ENCODE measurements at regions not wholly inside any gene's neighbourhood (a gene's known extent, or its start where the extent isn't known, plus 50 kb on each side); places are given as distances from the start of the nearest gene placed in this dataset.
"Not testable (repeated sequence)": the region's sequence is repeated elsewhere in the genome, so short reads cannot be mapped to it uniquely, and the experiment has no call there.

GRCh38 chr5:118467103-118467502 lies 521.2 kb downstream of the DTWD2 start:
- CTCF ChIA-PET: no interaction called here

GRCh38 chr5:118466418-118466817 lies 521.9 kb downstream of the DTWD2 start:
- Mint-ChIP-seq H3K9me3 (ENCODE audit: unreplicated experiment) (no peaks in the 10 kb centered on the region), H3K4me3 (ENCODE audit: unreplicated experiment) (no peak overlapping the region), H3K4me1 (ENCODE audit: insufficient read depth, unreplicated experiment) (no peaks in the 10 kb centered on the region), H3K27me3 (ENCODE audit: insufficient read depth, unreplicated experiment) (no peaks in the 10 kb centered on the region), H3K36me3 (ENCODE audit: insufficient read depth, unreplicated experiment) (no peaks in the 10 kb centered on the region), H3K27ac (ENCODE audit: low read depth, unreplicated experiment) (no peak overlapping the region)
- no TSS peak for BruUV-seq (replicated peaks)
- POLR2A ChIA-PET: interaction anchor here (0.6 kb wide), 1 partner anchor 21 kb away, joined by 3 read pairs; no protein-coding TSS in a partner anchor
- intact Hi-C loops (cut with micrococcal nuclease): no loop called here
- no peak for TF ChIP-seq CTCF (IDR thresholded peaks at IDR 0.05; ENCODE audit: unreplicated experiment)
- no peak for DNase-seq (ENCODE audit: unreplicated experiment)
- CTCF ChIA-PET: no interaction called here

More at GRCh38 chr5:118467103-118467502, 521.2 kb downstream of the DTWD2 start:
- Mint-ChIP-seq H3K9me3 (ENCODE audit: unreplicated experiment) (no peaks in the 10 kb centered on the region), H3K36me3 (ENCODE audit: insufficient read depth, unreplicated experiment) (no peaks in the 10 kb centered on the region), H3K27me3 (ENCODE audit: insufficient read depth, unreplicated experiment) (no peaks in the 10 kb centered on the region), H3K27ac (ENCODE audit: low read depth, unreplicated experiment) (no peak overlapping the region), H3K4me3 (ENCODE audit: unreplicated experiment) (no peak overlapping the region), H3K4me1 (ENCODE audit: insufficient read depth, unreplicated experiment) (no peaks in the 10 kb centered on the region)
- intact Hi-C loops (cut with micrococcal nuclease): no loop called here
- no peak for TF ChIP-seq CTCF (IDR thresholded peaks at IDR 0.05; ENCODE audit: unreplicated experiment)
- BruUV-seq (replicated peaks): no TSS peak
- no peak for DNase-seq (ENCODE audit: unreplicated experiment)
- POLR2A ChIA-PET: interaction anchor here (0.6 kb wide), 1 partner anchor 20 kb away, joined by 3 read pairs; no protein-coding TSS in a partner anchor

- intact Hi-C loops (cut with micrococcal nuclease); H3K27me3 Mint-ChIP-seq (ENCODE audit: insufficient read depth, unreplicated experiment); H3K36me3 Mint-ChIP-seq (ENCODE audit: insufficient read depth, unreplicated experiment); CTCF ChIA-PET; H3K4me1 Mint-ChIP-seq (ENCODE audit: insufficient read depth, unreplicated experiment); BruUV-seq (replicated peaks); H3K9me3 Mint-ChIP-seq (ENCODE audit: unreplicated experiment); H3K4me3 Mint-ChIP-seq (ENCODE audit: unreplicated experiment); H3K27ac Mint-ChIP-seq (ENCODE audit: low read depth, unreplicated experiment); DNase-seq (ENCODE audit: unreplicated experiment): not testable (repeated sequence)
- POLR2A ChIA-PET: interaction anchor here (1.2 kb wide), 1 partner anchor 84 kb away, joined by 3 read pairs; no protein-coding TSS in a partner anchor
These were observed 526.1 kb downstream of the DTWD2 start for GRCh38 chr5:118462276-118462675.

- no peaks in the 10 kb centered on the region for H3K9me3 Mint-ChIP-seq (ENCODE audit: unreplicated experiment)
- ChIA-PET CTCF (no interaction called here), POLR2A (interaction anchor here (1.0 kb wide), 1 partner anchor 15 kb away, joined by 3 read pairs; no protein-coding TSS in a partner anchor)
- DNase-seq (ENCODE audit: unreplicated experiment): no peak
- no peak for TF ChIP-seq CTCF (IDR thresholded peaks at IDR 0.05; ENCODE audit: unreplicated experiment)
- BruUV-seq (replicated peaks): no TSS peak
- no peak overlapping the region for H3K4me3 Mint-ChIP-seq (ENCODE audit: unreplicated experiment)
- intact Hi-C loops (cut with micrococcal nuclease): no loop called here
- no peak overlapping the region for H3K27ac Mint-ChIP-seq (ENCODE audit: low read depth, unreplicated experiment)
- no peaks in the 10 kb centered on the region for H3K4me1 Mint-ChIP-seq (ENCODE audit: insufficient read depth, unreplicated experiment)
- no peaks in the 10 kb centered on the region for H3K27me3 Mint-ChIP-seq (ENCODE audit: insufficient read depth, unreplicated experiment)
- no peaks in the 10 kb centered on the region for H3K36me3 Mint-ChIP-seq (ENCODE audit: insufficient read depth, unreplicated experiment)
These were observed 526.9 kb downstream of the DTWD2 start for GRCh38 chr5:118461436-118461835.

GRCh38 chr5:118459490-118459889 lies 528.9 kb downstream of the DTWD2 start:
- BruUV-seq (replicated peaks): no TSS peak
- Mint-ChIP-seq H3K27ac (ENCODE audit: low read depth, unreplicated experiment) (no peak overlapping the region), H3K36me3 (ENCODE audit: insufficient read depth, unreplicated experiment) (no peaks in the 10 kb centered on the region), H3K4me3 (ENCODE audit: unreplicated experiment) (no peak overlapping the region), H3K4me1 (ENCODE audit: insufficient read depth, unreplicated experiment) (no peaks in the 10 kb centered on the region), H3K27me3 (ENCODE audit: insufficient read depth, unreplicated experiment) (no peaks in the 10 kb centered on the region), H3K9me3 (ENCODE audit: unreplicated experiment) (peaks cover 11% of the 10 kb centered on the region)
- DNase-seq (ENCODE audit: unreplicated experiment): no peak
- no peak for TF ChIP-seq CTCF (IDR thresholded peaks at IDR 0.05; ENCODE audit: unreplicated experiment)
- intact Hi-C loops (cut with micrococcal nuclease): no loop called here
- POLR2A ChIA-PET: no interaction called here
- CTCF ChIA-PET: no interaction called here
